GF-D8 (cell line): ENCODE measurements at regions not wholly inside any gene's neighbourhood (a gene's known extent, or its start where the extent isn't known, plus 50 kb on each side); places are given as distances from the start of the nearest gene placed in this dataset.

Experiments used
- DNase-seq: peaks from one replicate; lab custom pipeline; 2025; lab: John Stamatoyannopoulos, UW

DNA sequence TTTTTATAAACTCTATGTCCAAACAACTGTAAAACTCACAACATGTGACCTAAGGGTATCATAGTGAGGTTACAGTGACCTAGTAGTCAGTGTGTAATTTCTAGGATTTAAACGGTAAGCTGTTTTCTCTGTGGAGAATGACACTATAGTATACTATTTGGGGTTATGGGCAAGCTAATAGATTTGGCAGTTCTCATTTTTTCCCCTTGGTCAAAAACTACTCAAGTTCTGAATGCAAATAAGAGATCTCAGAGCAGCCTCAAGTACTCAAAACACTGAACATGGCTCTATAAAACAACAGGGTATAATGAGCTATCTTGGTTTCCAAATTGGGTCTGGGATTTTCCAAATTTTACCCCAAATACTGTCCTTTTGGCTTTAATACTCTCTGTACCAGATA is 88.5 kb upstream of the HMCN1 start:
- DNase-seq: no peak

GRCh38 chr1:185645162-185645640 is 89.0 kb upstream of the HMCN1 start:
- no peak for DNase-seq

DNA sequence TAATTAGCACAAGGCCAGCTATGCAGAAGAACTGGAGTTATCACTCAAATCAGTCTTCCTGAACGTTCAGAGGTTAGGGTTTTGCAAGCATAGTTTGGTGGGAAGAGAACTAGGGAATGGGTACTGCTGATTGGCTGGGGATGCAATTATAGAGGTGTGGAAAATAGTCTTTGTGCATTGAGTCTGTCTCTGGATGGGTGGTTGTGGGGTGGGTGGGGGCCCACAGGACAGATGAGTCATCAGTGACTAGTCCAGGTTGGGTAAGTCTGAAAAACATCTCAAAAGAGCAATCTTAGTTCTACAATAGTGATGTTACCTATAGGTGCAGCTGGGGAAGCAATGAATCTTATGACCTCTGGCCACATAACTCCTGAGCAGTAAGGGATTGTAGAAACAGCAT is 89.7 kb upstream of the HMCN1 start:
- no peak for DNase-seq

DNA sequence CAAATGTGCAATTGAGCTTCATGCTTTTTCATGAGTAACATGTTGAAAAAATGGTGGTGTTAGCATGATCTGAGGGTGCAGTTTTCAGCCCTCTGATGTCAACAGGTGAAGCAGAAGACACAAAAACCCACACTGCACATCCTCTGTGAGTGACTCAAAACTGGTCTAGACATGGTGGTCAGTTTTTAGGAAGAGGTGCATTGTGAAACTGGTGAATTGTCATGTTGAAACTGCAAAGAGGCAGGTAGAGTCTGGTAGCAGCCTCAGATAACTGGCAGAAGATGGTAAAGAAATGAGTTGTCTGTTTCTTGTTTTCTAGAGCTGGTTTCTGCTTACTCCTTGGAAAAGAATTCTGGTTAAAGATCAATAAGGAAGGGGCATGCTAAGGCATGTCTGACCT is 97.3 kb upstream of the HMCN1 start:
- no peak for DNase-seq

DNA sequence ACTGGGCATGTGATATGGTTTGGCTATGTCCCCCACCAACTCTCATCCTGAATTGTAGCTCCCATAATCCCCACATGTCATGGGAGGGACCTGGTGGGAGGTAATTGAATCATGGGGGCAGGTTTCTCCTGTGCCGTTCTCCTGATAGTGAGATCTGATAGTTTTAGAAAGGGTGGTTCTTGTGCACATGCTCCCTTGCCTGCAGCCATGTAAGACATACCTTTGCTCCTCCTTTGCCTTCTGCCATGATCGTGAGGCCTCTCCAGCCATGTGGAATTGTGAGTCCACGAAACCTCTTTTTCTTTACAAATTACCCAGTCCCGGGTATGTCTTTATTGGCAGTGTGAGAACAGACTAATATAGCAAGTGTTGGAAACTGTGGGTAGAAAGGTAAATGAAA is 99.5 kb upstream of the HMCN1 start:
- DNase-seq: no peak

GRCh38 chr1:185632659-185633423 is 101.3 kb upstream of the HMCN1 start:
- peak; percentile 72 for DNase-seq

DNA sequence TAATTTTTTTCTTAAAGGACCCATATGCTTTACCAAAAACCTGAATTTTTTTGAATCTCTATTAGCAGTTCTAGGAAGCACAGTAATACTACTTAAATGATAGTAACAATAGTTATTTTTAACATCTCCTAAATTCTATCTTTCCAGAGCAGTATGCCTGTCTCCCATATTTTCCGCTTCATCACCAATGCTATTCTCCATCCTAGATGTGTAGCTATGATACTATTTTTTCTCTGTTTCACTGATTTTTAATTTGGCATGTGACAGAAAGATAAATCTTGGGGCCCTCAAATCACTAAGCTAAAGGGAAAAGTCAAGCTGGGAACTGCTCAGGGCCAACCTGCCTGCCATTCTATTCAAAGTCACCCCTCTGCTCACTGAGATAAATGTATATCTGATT is 102.3 kb upstream of the HMCN1 start:
- no peak for DNase-seq

DNA sequence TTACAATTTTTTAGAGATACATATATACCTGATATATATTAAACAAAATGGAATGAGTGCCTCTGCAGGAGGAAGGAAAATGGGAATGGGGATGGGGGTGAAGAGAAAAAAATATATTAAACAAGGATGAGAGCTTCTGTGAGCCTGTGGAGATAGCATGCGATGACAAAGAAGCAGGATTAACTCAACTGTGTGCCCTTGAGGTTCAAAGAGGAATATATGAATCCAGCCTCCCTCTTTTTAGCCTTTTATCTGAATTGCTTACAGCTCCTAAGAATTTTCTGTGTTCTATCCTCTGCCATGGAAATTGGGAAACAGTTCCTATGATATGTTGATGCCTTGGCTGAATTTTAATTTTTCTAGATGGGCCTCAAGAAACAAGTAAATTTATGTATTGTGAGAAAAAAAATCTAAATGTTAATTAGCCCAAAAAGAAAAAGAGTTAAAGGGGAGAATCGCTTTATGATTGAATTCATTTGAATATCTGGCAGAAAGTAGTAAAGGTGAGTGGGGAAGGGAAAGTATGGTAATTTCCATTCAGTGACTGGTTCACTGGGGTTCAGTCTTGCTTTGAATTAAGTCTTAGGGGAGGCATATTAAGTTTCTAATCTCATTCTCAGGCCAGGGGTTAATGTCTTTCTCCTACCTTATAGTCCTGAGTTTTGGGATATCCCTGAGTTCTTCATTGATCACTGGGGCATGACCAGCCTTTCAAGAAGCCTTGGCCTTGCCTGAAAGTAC is 106.3 kb upstream of the HMCN1 start:
- no peak for DNase-seq

- no peak for DNase-seq
Measured at GRCh38 chr1:185627171-185627570, 107.0 kb upstream of the HMCN1 start.

GRCh38 chr1:185626344-185626743 is 107.8 kb upstream of the HMCN1 start:
- DNase-seq: no peak

DNA sequence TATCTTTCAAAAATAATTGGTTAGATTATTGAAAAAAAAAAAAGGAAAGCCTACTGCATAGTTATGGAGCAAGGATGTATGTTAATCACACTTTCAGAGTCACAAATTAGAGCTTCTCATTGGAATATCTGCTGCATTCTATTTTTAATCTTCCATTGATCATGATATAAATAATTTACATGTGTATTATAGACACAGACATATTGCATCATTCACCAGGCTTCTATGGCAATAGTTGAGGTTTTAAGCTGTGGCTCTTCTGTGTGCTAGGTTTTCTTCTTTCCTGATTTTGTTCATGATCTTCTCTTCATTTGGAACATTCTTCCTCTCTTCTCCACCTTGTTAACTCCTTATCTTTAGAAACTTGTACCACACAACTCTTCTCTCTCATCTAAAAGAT is 123.2 kb upstream of the HMCN1 start:
- DNase-seq: no peak

- DNase-seq: no peak
Measured at GRCh38 chr1:185608177-185608576, 126.0 kb upstream of the HMCN1 start.

DNA sequence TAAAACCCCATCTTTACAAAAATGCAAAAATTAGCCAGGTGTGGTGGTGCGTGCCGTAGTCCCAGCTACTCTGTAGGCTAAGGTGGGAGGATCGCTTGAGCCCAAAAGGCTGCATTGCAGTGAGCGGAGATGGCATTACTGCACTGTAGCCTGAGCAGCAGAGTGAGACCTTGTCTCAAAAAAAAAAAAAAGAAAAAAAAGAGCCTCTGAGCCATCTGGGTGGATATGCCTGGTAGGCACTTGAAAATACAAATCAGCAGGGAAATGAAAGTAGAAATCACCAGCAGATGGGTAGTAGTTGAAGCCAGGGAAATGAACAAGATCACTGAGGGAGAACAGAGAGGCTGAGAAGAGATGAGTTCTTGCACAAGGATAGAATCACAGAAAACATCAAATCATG is 131.0 kb upstream of the HMCN1 start:
- DNase-seq: no peak

DNA sequence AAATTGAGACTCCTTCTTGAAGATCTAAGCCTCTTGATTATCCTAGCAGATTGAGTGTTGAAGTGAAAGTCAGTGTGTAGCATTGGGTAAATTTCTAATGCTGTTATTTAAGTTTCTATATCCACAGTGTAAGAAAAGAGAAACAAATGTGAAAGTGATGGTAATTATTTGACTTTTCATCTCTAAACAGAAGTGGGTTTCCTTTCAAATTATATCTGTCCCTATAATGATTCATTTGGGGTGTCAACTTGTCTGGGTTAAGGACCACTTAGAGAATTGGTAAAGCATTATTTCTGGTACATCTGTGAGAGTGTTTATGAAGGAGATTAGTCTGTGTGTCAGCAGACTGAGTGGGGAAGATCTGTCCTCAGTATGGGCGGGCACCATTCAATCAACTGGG is 133.0 kb upstream of the HMCN1 start:
- no peak for DNase-seq

DNA sequence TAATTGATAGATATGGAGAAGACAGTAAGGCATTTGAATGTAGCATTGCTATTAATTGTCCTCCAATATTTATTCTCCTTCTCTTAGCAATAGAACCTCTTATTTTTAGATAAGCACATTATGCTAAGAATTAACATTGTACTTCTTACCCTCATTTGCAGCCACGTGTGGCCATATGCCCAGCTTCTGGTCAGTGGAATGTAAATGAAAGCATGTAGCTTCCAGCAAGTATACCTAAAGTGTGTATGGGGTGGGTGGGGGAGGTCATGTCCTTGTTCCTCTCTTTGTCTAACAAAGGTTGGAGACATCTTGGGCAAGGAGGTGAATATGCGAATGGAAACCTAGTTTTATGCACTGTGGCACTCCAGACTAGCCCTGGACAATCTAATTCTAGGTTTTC is 133.6 kb upstream of the HMCN1 start:
- DNase-seq: no peak

- no peak for DNase-seq
Measured at GRCh38 chr1:185598332-185598731, 135.9 kb upstream of the HMCN1 start.

DNA sequence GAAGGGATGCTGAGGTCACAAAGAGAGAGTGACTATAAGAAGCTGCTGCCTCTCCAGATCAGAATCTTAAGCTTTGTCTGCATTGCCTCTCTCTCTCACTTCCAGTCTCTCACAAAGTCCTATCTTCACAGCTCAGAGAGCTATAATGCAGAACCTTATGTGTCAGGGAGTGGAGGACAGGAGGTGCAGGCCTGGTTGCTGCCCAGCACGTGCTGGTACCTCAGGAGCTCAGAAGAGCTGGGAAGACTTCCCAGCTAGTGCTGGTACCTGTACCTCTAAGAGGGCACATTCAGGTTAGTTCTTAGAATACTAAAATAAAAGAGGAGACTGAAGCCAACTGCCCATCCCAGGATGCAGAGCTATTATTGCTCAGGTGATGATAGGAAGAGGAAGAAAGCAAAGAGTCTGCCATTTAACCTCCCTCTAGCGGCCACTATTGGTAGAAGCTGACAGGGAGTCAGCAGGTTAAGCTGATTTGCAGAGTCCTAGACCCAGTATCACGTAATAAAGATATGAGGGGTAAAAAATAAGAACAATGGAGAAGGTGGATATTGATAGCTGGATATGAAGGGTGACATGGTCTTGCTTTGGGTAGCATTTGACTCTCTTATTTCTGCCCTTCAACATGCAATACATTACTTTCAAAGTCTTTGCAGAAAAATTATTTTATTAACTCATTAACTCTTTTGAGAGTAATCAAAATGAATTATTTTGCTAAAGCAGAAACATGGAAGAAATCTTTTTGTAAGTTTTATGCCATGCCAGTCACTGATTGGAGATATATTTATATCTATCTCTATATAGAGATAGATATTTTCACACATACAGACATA is 138.1 kb upstream of the HMCN1 start:
- no peak for DNase-seq

DNA sequence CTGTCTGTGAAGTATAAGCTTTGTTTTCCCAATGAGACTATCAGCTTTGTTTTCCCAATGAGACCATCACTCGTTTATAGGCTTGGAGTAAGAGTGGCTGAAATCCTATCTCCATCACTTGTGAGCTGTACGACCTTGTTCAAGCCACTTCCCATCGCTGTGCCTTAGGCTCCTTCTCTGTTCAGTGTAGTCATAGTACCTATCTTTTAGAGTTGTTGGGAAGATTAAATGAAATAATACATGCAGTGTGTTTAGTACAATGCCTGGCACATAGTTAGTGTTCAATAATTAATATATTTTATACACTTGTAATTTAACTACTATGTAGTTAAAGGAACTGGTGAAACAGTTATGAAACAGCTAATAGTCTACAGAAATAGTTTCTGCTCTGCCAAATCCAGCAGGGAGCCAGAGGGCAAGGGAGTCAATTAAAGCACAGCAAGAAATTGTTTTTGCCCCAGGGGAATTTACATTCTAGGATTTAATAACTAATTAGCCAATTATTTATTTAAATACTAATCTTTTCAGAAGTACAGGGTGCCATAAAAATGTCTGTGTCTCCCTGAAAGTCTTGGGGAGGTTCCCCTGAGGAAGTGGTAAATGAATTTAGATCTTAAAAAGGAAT is 139.3 kb upstream of the HMCN1 start:
- DNase-seq: no peak

- DNase-seq: no peak
Measured at GRCh38 chr1:185593271-185593670, 140.9 kb upstream of the HMCN1 start.

DNA sequence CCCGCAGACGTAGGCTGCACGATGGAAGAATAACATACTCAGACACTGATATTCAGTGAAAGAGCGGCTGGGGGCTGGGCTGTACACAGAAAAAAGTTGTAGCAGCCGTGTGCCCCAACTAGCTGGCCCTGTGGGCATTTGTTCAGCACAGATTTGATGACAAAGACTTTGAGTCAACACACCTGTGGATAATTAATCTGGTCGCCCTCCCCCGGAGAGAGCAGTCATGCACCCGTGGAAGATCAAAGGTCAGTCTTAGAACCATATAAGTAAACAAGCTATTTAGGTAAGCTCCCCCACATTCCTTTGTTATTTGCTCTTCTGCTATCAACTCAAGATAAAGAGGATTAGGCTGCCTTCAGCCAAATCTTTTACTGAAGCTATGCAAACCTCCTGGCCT is 148.4 kb upstream of the HMCN1 start:
- DNase-seq: no peak

GRCh38 chr1:185581961-185582725 is 152.0 kb upstream of the HMCN1 start:
- no peak for DNase-seq
